Mucosa of rectum (tissue), 2 donors: ENCODE measurements at regions not wholly inside any gene's neighbourhood (a gene's known extent, or its start where the extent isn't known, plus 50 kb on each side); places are given as distances from the start of the nearest gene placed in this dataset.
A peak's percentile ranks its signal among the peaks of the same experiment; 100 is the strongest.

Experiments
- H3K27ac ChIP-seq, 2 donors: one replicate each; pipeline ENCODE4 v1.7.0; 2013; ENCODE audit warnings: inconsistent platforms in 2 of 2, low read depth in 2 of 2, low read length in 2 of 2
- H3K27me3 ChIP-seq, 2 donors: one replicate each; pipeline ENCODE4 v1.7.0; 2013; ENCODE audit warnings: low read length in 2 of 2; ENCODE audit not compliant: control insufficient read depth in 2 of 2, insufficient read depth in 2 of 2
- H3K36me3 ChIP-seq, 2 donors: one replicate each; pipeline ENCODE4 v1.7.0; 2013; ENCODE audit warnings: low read length in 2 of 2; ENCODE audit not compliant: control insufficient read depth in 2 of 2, insufficient read depth in 2 of 2
- H3K4me1 ChIP-seq, 2 donors: one replicate each; pipeline ENCODE4 v1.7.0; 2013; ENCODE audit warnings: low read length in 2 of 2, mild to moderate bottlenecking in 1 of 2; ENCODE audit not compliant: control insufficient read depth in 2 of 2, insufficient read depth in 2 of 2
- H3K4me3 ChIP-seq, 2 donors: one replicate each; pipeline ENCODE4 v1.7.0; 2013; ENCODE audit warnings: low read length in 2 of 2
- H3K9ac ChIP-seq, 2 donors: one replicate each; pipeline ENCODE4 v1.7.0; 2013; ENCODE audit warnings: low read length in 2 of 2, low read depth in 1 of 2, mild to moderate bottlenecking in 1 of 2
- H3K9me3 ChIP-seq, 2 donors: one replicate each; pipeline ENCODE4 v1.7.0; 2013; ENCODE audit warnings: low read length in 2 of 2; ENCODE audit not compliant: control insufficient read depth in 2 of 2
- donor health status: healthy.
- donor health status: Normal muscosa, but diverticular disease.

GRCh38 chr5:67297802-67298532 lies 101.4 kb upstream of the CD180 start:
- Histone ChIP-seq H3K36me3 (no peaks in the 10 kb centered on the region), H3K27ac (no peak overlapping the region), H3K4me1 (no peaks in the 10 kb centered on the region), H3K9ac (no peak overlapping the region), H3K9me3 (no peaks in the 10 kb centered on the region), H3K4me3 (no peak overlapping the region), H3K27me3 (no peaks in the 10 kb centered on the region)

GRCh38 chr5:67297376-67297775 lies 100.8 kb upstream of the CD180 start:
- Histone ChIP-seq H3K9ac (no peak overlapping the region), H3K9me3 (no peaks in the 10 kb centered on the region), H3K27ac (no peak overlapping the region), H3K27me3 (no peaks in the 10 kb centered on the region), H3K36me3 (no peaks in the 10 kb centered on the region), H3K4me3 (no peak overlapping the region), H3K4me1 (no peaks in the 10 kb centered on the region)

GRCh38 chr5:67294266-67294938 lies 97.8 kb upstream of the CD180 start:
- no peak overlapping the region for H3K27ac ChIP-seq
- H3K9ac ChIP-seq = no peak overlapping the region
- H3K27me3 ChIP-seq = no peaks in the 10 kb centered on the region
- H3K4me3 ChIP-seq = no peak overlapping the region
- no peaks in the 10 kb centered on the region for H3K36me3 ChIP-seq
- H3K9me3 ChIP-seq = no peaks in the 10 kb centered on the region
- H3K4me1 ChIP-seq = no peaks in the 10 kb centered on the region

DNA sequence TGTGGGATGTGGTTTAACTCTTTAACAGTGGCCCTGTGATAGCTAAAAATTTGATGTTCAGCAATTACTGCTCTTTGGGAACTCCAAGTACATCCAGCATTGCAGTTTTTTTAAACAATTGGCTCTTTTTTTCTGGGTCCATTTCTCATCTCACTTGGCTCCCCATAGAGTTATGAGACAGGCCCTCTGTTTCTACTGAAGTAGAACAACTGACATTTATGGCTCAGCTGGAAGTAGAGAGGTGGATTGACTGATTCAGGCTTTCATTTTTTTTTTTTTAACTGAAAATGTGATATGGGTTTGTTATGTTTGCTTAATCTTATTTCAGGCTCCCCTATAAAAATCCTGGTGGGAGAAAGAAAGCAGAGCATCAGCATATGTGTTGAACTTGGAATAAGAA lies 96.6 kb upstream of the CD180 start:
- Histone ChIP-seq H3K9ac (no peak overlapping the region), H3K27me3 (no peaks in the 10 kb centered on the region), H3K36me3 (no peaks in the 10 kb centered on the region), H3K4me1 (no peaks in the 10 kb centered on the region), H3K27ac (no peak overlapping the region), H3K4me3 (no peak overlapping the region), H3K9me3 (no peaks in the 10 kb centered on the region)

- Histone ChIP-seq H3K27ac (no peak overlapping the region), H3K9me3 (no peaks in the 10 kb centered on the region), H3K36me3 (no peaks in the 10 kb centered on the region), H3K9ac (no peak overlapping the region), H3K4me1 (no peaks in the 10 kb centered on the region), H3K4me3 (no peak overlapping the region), H3K27me3 (no peaks in the 10 kb centered on the region)
Measured at GRCh38 chr5:67292201-67292940, 95.8 kb upstream of the CD180 start.

DNA sequence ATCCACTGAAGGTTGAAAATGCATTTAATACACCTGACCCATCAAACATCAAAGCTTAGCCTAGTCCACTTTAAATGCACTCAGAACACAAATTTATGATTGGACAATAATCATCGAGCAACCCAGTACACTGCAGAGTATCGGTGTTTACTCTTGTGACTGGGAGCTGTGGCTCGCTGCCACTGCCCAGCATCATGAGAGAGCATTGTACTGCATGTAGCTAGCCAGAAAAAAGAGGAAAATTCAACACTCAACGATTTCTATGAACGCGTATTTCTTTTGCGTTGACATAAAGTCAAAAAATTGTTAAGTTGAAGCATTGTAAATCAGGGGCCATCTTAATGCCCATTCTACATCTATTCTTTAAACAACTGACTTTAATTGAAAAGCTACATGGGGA lies 95.1 kb upstream of the CD180 start:
- no peaks in the 10 kb centered on the region for H3K9me3 ChIP-seq
- no peak overlapping the region for H3K4me3 ChIP-seq
- no peak overlapping the region for H3K27ac ChIP-seq
- no peak overlapping the region for H3K9ac ChIP-seq
- no peaks in the 10 kb centered on the region for H3K36me3 ChIP-seq
- no peaks in the 10 kb centered on the region for H3K4me1 ChIP-seq
- H3K27me3 ChIP-seq = no peaks in the 10 kb centered on the region

- Histone ChIP-seq H3K9me3 (no peaks in the 10 kb centered on the region), H3K27me3 (no peaks in the 10 kb centered on the region), H3K36me3 (no peaks in the 10 kb centered on the region), H3K4me3 (no peak overlapping the region), H3K4me1 (no peaks in the 10 kb centered on the region), H3K9ac (no peak overlapping the region), H3K27ac (peak overlapping the region in 1 of 2 donors; percentile 6)
Measured at GRCh38 chr5:67291066-67291465, 94.5 kb upstream of the CD180 start.

DNA sequence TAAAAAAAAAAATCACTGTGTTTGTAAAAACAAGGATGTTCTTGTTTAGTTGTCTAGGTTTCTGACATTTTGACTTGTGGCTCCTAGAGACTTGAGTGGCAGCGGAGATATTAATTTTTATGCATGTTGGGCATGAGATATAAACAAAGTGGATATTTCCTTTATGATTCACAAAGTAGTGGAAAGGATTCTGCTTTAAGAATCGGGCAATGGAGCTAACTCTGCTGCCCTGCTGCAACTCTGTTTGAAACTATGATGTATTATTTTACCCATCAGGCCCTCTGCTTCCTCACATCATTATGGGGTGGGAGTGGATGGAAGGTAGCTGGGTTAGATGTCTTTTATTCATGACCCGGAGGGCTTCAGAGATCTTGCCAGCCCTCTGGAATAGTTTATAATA lies 94.1 kb upstream of the CD180 start:
- no peaks in the 10 kb centered on the region for H3K27me3 ChIP-seq
- no peaks in the 10 kb centered on the region for H3K4me1 ChIP-seq
- H3K9me3 ChIP-seq = no peaks in the 10 kb centered on the region
- no peaks in the 10 kb centered on the region for H3K36me3 ChIP-seq
- peak overlapping the region in 1 of 2 donors; percentile 10 for H3K27ac ChIP-seq
- no peak overlapping the region for H3K4me3 ChIP-seq
- no peak overlapping the region for H3K9ac ChIP-seq

- Histone ChIP-seq H3K27ac (peak overlapping the region; percentile 20 to 25), H3K36me3 (no peaks in the 10 kb centered on the region), H3K4me1 (no peaks in the 10 kb centered on the region), H3K4me3 (no peak overlapping the region), H3K27me3 (no peaks in the 10 kb centered on the region), H3K9ac (no peak overlapping the region), H3K9me3 (no peaks in the 10 kb centered on the region)
Measured at GRCh38 chr5:67289763-67290521, 93.3 kb upstream of the CD180 start.
